OCI-LY7 (cell line): ENCODE measurements at regions not wholly inside any gene's neighbourhood (a gene's known extent, or its start where the extent isn't known, plus 50 kb on each side); places are given as distances from the start of the nearest gene placed in this dataset.

Experiments used
- EZH2phosphoT487 ChIP-seq: fragments of 200-600 bp; sonication (generic); IDR thresholded peaks from 2 replicates; pipeline ENCODE4 v1.6.1; 2018; ENCODE audit warnings: low read depth, borderline replicate concordance, mild to moderate bottlenecking, mixed run types, antibody characterized with exemption, low read length, moderate library complexity, mixed read lengths
- TF ChIP-seq, protein P1 (sequence below): fragments of 200-600 bp; sonication (generic); conservative IDR thresholded peaks from 2 replicates; pipeline ENCODE4 v1.5.1; 2014; ENCODE audit warnings: mild to moderate bottlenecking, antibody characterized with exemption, low read length, moderate library complexity, mixed read lengths

- TF ChIP-seq, protein P1, sequence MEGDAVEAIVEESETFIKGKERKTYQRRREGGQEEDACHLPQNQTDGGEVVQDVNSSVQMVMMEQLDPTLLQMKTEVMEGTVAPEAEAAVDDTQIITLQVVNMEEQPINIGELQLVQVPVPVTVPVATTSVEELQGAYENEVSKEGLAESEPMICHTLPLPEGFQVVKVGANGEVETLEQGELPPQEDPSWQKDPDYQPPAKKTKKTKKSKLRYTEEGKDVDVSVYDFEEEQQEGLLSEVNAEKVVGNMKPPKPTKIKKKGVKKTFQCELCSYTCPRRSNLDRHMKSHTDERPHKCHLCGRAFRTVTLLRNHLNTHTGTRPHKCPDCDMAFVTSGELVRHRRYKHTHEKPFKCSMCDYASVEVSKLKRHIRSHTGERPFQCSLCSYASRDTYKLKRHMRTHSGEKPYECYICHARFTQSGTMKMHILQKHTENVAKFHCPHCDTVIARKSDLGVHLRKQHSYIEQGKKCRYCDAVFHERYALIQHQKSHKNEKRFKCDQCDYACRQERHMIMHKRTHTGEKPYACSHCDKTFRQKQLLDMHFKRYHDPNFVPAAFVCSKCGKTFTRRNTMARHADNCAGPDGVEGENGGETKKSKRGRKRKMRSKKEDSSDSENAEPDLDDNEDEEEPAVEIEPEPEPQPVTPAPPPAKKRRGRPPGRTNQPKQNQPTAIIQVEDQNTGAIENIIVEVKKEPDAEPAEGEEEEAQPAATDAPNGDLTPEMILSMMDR: no peak
- TF ChIP-seq EZH2phosphoT487: no peak
Observed at GRCh38 chr1:82073071-82073470, 272.3 kb downstream of the ADGRL2 start.
